HG03135 (cell line): ENCODE measurements at regions not wholly inside any gene's neighbourhood (a gene's known extent, or its start where the extent isn't known, plus 50 kb on each side); places are given as distances from the start of the nearest gene placed in this dataset.

ENCODE experiments used
- ATAC-seq: cut with Tn5 transposase; IDR thresholded peaks from one replicate; pipeline ENCODE4 v1.9.1; 2021; ENCODE audit warnings: mild to moderate bottlenecking, moderate library complexity; ENCODE audit not compliant: unreplicated experiment

GRCh38 chr2:189364607-189365006 lies 76.7 kb upstream of the WDR75 start:
- ATAC-seq: no peak

- no peak for ATAC-seq
Measured at GRCh38 chr2:189366349-189366748, 74.9 kb upstream of the WDR75 start.

GRCh38 chr2:189367343-189367742 lies 73.9 kb upstream of the WDR75 start:
- no peak for ATAC-seq

GRCh38 chr2:189369566-189369965 lies 71.7 kb upstream of the WDR75 start:
- ATAC-seq: no peak

- no peak for ATAC-seq
Measured at GRCh38 chr2:189370719-189371118, 70.6 kb upstream of the WDR75 start.

- ATAC-seq: no peak
Measured at GRCh38 chr2:189372688-189373257, 68.5 kb upstream of the WDR75 start.

- ATAC-seq: no peak
Measured at GRCh38 chr2:189374481-189374880, 66.8 kb upstream of the WDR75 start.

- no peak for ATAC-seq
Measured at GRCh38 chr2:189375842-189376241, 65.4 kb upstream of the WDR75 start.

- no peak for ATAC-seq
Measured at GRCh38 chr2:189379287-189379630, 62.0 kb upstream of the WDR75 start.

- no peak for ATAC-seq
Measured at GRCh38 chr2:189379731-189380261, 61.5 kb upstream of the WDR75 start.

GRCh38 chr2:189382668-189383067 lies 58.6 kb upstream of the WDR75 start:
- ATAC-seq: no peak

GRCh38 chr2:189386741-189387140 lies 54.5 kb upstream of the WDR75 start:
- no peak for ATAC-seq

- ATAC-seq: no peak
Measured at GRCh38 chr2:189391201-189391600, 50.1 kb upstream of the WDR75 start.
